Neuronal stem cell (in vitro differentiated cells): ENCODE measurements at regions not wholly inside any gene's neighbourhood (a gene's known extent, or its start where the extent isn't known, plus 50 kb on each side); places are given as distances from the start of the nearest gene placed in this dataset.
A peak's percentile ranks its signal among the peaks of the same experiment; 100 is the strongest.

Experiments used
- DNase-seq: peaks from one replicate; pipeline ENCODE4 v3.0.0-alpha.2; 2013; ENCODE audit warnings: low spot score
- H2AFZ ChIP-seq: one replicate; pipeline ENCODE4 v1.6.1; 2013; ENCODE audit warnings: mild to moderate bottlenecking, low read length, inconsistent platforms
- H2AK5ac ChIP-seq: 2 replicates; pipeline ENCODE4 v1.6.1; 2013; ENCODE audit warnings: low read depth, mild to moderate bottlenecking, inconsistent platforms, low read length, moderate library complexity, mixed read lengths
- H2BK120ac ChIP-seq: 2 replicates; pipeline ENCODE4 v1.6.1; 2013; ENCODE audit warnings: low read depth, mild to moderate bottlenecking, inconsistent platforms, low read length, moderate library complexity, mixed read lengths
- H2BK12ac ChIP-seq: one replicate; pipeline ENCODE4 v1.6.1; 2013; ENCODE audit warnings: low read length, inconsistent platforms
- H2BK15ac ChIP-seq: 2 replicates; pipeline ENCODE4 v1.6.1; 2013; ENCODE audit warnings: mild to moderate bottlenecking, low read length, inconsistent platforms, mixed read lengths
- H2BK5ac ChIP-seq: one replicate; pipeline ENCODE4 v1.6.1; 2013; ENCODE audit warnings: inconsistent platforms, mild to moderate bottlenecking, low read length, moderate library complexity
- H3K14ac ChIP-seq: one replicate; pipeline ENCODE4 v1.6.1; 2013; ENCODE audit warnings: low read length, inconsistent platforms
- H3K18ac ChIP-seq: 2 replicates; pipeline ENCODE4 v1.6.1; 2013; ENCODE audit warnings: low read length, inconsistent platforms
- H3K23ac ChIP-seq: 2 replicates; pipeline ENCODE4 v1.6.1; 2013; ENCODE audit warnings: low read depth, mild to moderate bottlenecking, mixed read lengths, low read length, inconsistent platforms; ENCODE audit not compliant: poor library complexity
- H3K27ac ChIP-seq: replicated peaks from 3 replicates; pipeline ENCODE4 v1.5.1; 2013; ENCODE audit warnings: low read length, inconsistent platforms
- H3K27me3 ChIP-seq, 3 experiments: 2 replicates each; pipeline ENCODE4 v1.6.1; 2013; ENCODE audit warnings: low read length in 3 of 3, mild to moderate bottlenecking in 2 of 3, inconsistent platforms in 1 of 3, low read depth in 1 of 3, mixed read lengths in 1 of 3, moderate library complexity in 1 of 3; ENCODE audit not compliant: control insufficient read depth in 3 of 3, insufficient read depth in 3 of 3
- H3K36me3 ChIP-seq, 2 donors: replicated peaks in 1 of 2; 2 replicates each; pipeline ENCODE4 v1.6.1; 2013; ENCODE audit warnings: low read length in 2 of 2; ENCODE audit not compliant: control insufficient read depth in 2 of 2, insufficient read depth in 2 of 2
- H3K4ac ChIP-seq: 2 replicates; pipeline ENCODE4 v1.6.1; 2013; ENCODE audit warnings: inconsistent platforms, mild to moderate bottlenecking, low read length, moderate library complexity
- H3K4me1 ChIP-seq, 2 donors: 1 replicate in 1 of 2; 2 replicates in 1 of 2; pipeline ENCODE4 v1.6.1; 2013; ENCODE audit warnings: low read length in 2 of 2, low read depth in 1 of 2; ENCODE audit not compliant: control insufficient read depth in 2 of 2, insufficient read depth in 1 of 2
- H3K4me2 ChIP-seq: one replicate; pipeline ENCODE4 v1.6.1; 2013; ENCODE audit warnings: mild to moderate bottlenecking, low read length, inconsistent platforms; ENCODE audit not compliant: insufficient read depth, poor library complexity, severe bottlenecking
- H3K4me3 ChIP-seq, 2 donors: 2 replicates each; pipeline ENCODE4 v1.5.1; 2013; ENCODE audit warnings: low read length in 2 of 2, mild to moderate bottlenecking in 2 of 2, inconsistent platforms in 1 of 2, moderate library complexity in 1 of 2
- H3K79me1 ChIP-seq: one replicate; pipeline ENCODE4 v1.6.1; 2013; ENCODE audit warnings: low read depth, mild to moderate bottlenecking, inconsistent platforms, low read length, moderate library complexity
- H3K9ac ChIP-seq: one replicate; pipeline ENCODE4 v1.6.1; 2013; ENCODE audit warnings: mild to moderate bottlenecking, low read depth, low read length, inconsistent platforms; ENCODE audit not compliant: poor library complexity
- H3K9me3 ChIP-seq, 2 donors: replicated peaks in 1 of 2; 2 replicates each; pipeline versions ENCODE3 to v1.6.1; 2013; ENCODE audit warnings: low read length in 2 of 2, mild to moderate bottlenecking in 2 of 2, inconsistent platforms in 1 of 2, low read depth in 1 of 2, mixed read lengths in 1 of 2, moderate library complexity in 1 of 2; ENCODE audit not compliant: control insufficient read depth in 2 of 2, insufficient read depth in 1 of 2
- H4K8ac ChIP-seq: one replicate; pipeline ENCODE4 v1.6.1; 2013; ENCODE audit warnings: low read depth, mild to moderate bottlenecking, inconsistent platforms, low read length, moderate library complexity
- H4K91ac ChIP-seq: one replicate; pipeline ENCODE4 v1.6.1; 2013; ENCODE audit warnings: low read length, low read depth, mild to moderate bottlenecking, inconsistent platforms; ENCODE audit not compliant: poor library complexity
- WGBS, 2 donors: extraction: QIAGEN DNeasy Blood & Tissue Kit; methylation state at CpG; one replicate each; pipeline ENCODE4 v1.1.7; 2013; ENCODE audit warnings: missing lambda C conversion rate in 2 of 2, mixed read lengths in 1 of 2; ENCODE audit not compliant: insufficient read length in 2 of 2, insufficient replicate concordance in 1 of 2; ENCODE audit errors: extremely low coverage in 2 of 2; 5-methylcytosine and 5-hydroxymethylcytosine counted together

DNA sequence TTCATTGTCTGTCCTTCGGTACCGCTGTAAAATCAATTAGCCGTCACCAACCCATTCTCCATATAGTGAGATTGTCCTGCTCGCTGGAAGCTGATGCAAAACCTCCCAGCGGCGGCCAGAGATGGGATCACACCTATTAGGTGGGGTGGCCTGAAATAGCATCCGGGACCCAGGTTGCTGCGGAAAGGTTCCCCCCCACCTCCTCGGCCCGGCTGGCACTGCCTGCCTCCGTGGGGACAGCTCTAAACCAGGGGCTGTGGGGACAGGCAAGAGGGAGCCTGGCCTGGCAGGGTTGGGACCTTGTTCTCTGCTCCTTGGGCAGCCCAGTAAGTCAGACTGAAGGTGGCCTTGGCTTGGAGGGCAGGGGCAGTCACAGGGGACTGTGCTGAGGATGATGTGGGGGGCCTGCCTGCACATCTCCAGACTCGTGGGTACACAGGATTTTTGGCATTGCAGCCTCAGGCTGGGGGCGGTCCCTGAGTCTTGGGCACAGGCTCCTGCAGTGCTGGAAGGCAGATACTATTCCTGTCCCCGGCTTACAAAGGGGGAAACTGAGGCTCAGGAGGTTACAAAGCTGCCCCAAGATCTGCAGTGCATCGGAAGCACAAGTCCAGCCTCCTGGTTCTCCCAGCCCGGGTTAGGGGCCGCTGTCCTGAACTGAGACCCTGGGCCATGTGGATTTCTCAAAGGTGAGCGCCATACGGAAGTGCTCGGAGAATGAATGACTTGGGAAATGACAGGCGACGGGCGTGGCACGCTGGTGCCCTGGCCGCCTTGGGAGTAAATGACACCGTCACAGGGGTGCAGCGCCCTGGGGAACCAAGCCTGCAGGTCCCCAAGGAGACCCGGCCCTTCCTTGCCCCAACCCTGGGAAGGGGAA, 65.6 kb downstream of the UNCX start:
- no peak for DNase-seq
- peak overlapping the region; percentile 96 for H4K91ac ChIP-seq
- WGBS, 2 donors, result no CpG with 5 or more reads among the region's 28 CpGs
- no peak overlapping the region for H3K4ac ChIP-seq
- no peak overlapping the region for H3K14ac ChIP-seq
- H3K79me1 ChIP-seq, result no peaks in the 10 kb centered on the region
- no peak overlapping the region for H3K4me2 ChIP-seq
- H2BK12ac ChIP-seq, result peak overlapping the region; percentile 90
- H3K27me3 ChIP-seq, result peaks cover 0 to 63% (median 0%) of the 10 kb centered on the region in 3 experiments
- H3K4me3 ChIP-seq, result no peak overlapping the region
- H2BK120ac ChIP-seq, result peak overlapping the region; percentile 26
- H2AFZ ChIP-seq, result no peak overlapping the region
- no peak overlapping the region for H3K9ac ChIP-seq
- H3K23ac ChIP-seq, result peak overlapping the region; percentile 80
- H2AK5ac ChIP-seq, result peak overlapping the region; percentile 99
- no peak overlapping the region for H3K27ac ChIP-seq
- no peaks in the 10 kb centered on the region for H3K9me3 ChIP-seq
- H4K8ac ChIP-seq, result no peak overlapping the region
- H2BK5ac ChIP-seq, result peak overlapping the region; percentile 83
- H3K18ac ChIP-seq, result peak overlapping the region; percentile 59
- H3K36me3 ChIP-seq, result no peaks in the 10 kb centered on the region
- peaks cover 0 to 21% of the 10 kb centered on the region in 2 donors for H3K4me1 ChIP-seq
- peak overlapping the region; percentile 98 for H2BK15ac ChIP-seq

- peak overlapping the region in 1 of 2 donors; percentile 34 for H3K4me3 ChIP-seq
- H4K91ac ChIP-seq, result peak overlapping the region; percentile 65
- peak overlapping the region; percentile 81 for H2BK120ac ChIP-seq
- peaks cover 0 to 21% of the 10 kb centered on the region in 2 donors for H3K4me1 ChIP-seq
- DNase-seq, result no peak
- H2BK15ac ChIP-seq, result peak overlapping the region; percentile 97
- H3K23ac ChIP-seq, result peak overlapping the region; percentile 12
- no CpG with 5 or more reads among the region's 30 CpGs for WGBS, 2 donors
- peak overlapping the region; percentile 53 for H2BK5ac ChIP-seq
- H4K8ac ChIP-seq, result peak overlapping the region; percentile 56
- peak overlapping the region; percentile 1 for H3K4ac ChIP-seq
- H2BK12ac ChIP-seq, result peak overlapping the region; percentile 98
- no peak overlapping the region for H3K27ac ChIP-seq
- H3K27me3 ChIP-seq, result peaks cover 0 to 54% (median 0%) of the 10 kb centered on the region in 3 experiments
- no peak overlapping the region for H3K4me2 ChIP-seq
- no peaks in the 10 kb centered on the region for H3K36me3 ChIP-seq
- peak overlapping the region; percentile 94 for H3K18ac ChIP-seq
- no peaks in the 10 kb centered on the region for H3K79me1 ChIP-seq
- H3K9ac ChIP-seq, result no peak overlapping the region
- peak overlapping the region; percentile 85 for H3K14ac ChIP-seq
- H2AK5ac ChIP-seq, result peak overlapping the region; percentile 99
- no peaks in the 10 kb centered on the region for H3K9me3 ChIP-seq
- no peak overlapping the region for H2AFZ ChIP-seq
Measured at GRCh38 chr7:1298931-1299885, 66.5 kb downstream of the UNCX start.

DNA sequence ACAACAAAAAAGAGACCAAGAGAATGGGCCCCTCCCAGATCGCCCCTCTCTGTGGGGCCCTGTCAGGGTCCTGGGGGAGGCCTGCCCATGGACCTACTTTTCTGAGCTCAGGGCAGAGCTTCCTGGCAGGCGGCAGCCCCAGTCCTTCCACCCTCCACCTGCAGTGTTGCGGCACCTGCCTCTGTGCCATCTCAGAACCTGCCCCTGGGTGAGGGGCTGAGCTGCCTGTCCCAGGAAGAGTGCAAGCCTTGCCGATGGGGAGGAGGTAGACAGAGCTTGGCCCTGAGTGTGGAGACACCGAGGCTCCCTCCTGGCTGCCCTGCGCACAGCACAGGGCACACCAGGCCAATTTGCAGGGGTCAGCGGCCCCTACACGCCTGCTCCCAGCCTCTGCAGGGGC, 67.5 kb downstream of the UNCX start:
- no CpG with 5 or more reads among the region's 8 CpGs for WGBS, 2 donors
- DNase-seq, result no peak
- peak overlapping the region; percentile 70 for H4K8ac ChIP-seq

More for the DNA sequence above, 67.5 kb downstream of the UNCX start:
- peaks cover 0 to 52% (median 0%) of the 10 kb centered on the region in 3 experiments for H3K27me3 ChIP-seq
- peak overlapping the region; percentile 56 for H2BK120ac ChIP-seq
- H3K4me2 ChIP-seq, result no peak overlapping the region
- H3K79me1 ChIP-seq, result no peaks in the 10 kb centered on the region
- H2BK5ac ChIP-seq, result peak overlapping the region; percentile 88
- no peaks in the 10 kb centered on the region for H3K36me3 ChIP-seq
- H3K9ac ChIP-seq, result no peak overlapping the region
- no peak overlapping the region for H2AFZ ChIP-seq
- H3K23ac ChIP-seq, result no peak overlapping the region
- H2BK15ac ChIP-seq, result peak overlapping the region; percentile 95
- H3K18ac ChIP-seq, result peak overlapping the region; percentile 82
- H4K91ac ChIP-seq, result no peak overlapping the region
- no peak overlapping the region for H3K14ac ChIP-seq
- no peak overlapping the region for H3K27ac ChIP-seq
- no peak overlapping the region for H2BK12ac ChIP-seq
- no peak overlapping the region for H3K4me3 ChIP-seq
- H3K4ac ChIP-seq, result peak overlapping the region; percentile 26
- H3K4me1 ChIP-seq, result peaks cover 0 to 21% of the 10 kb centered on the region in 2 donors
- no peaks in the 10 kb centered on the region for H3K9me3 ChIP-seq
- peak overlapping the region; percentile 73 for H2AK5ac ChIP-seq
